ENCODE measurements at regions not wholly inside any gene's neighbourhood (a gene's known extent, or its start where the extent isn't known, plus 50 kb on each side); places are given as distances from the start of the nearest gene placed in this dataset.

GRCh38 chr3:186487819-186488218 is 56.4 kb downstream of the CRYGS start:
- no peak for DNase-seq

- DNase-seq = no peak
Observed at GRCh38 chr3:186487037-186487436, 57.1 kb downstream of the CRYGS start.

GRCh38 chr3:186483611-186484340 is 60.4 kb downstream of the CRYGS start:
- no peak for DNase-seq

- no peak for DNase-seq
Observed at GRCh38 chr3:186481526-186481925, 62.7 kb downstream of the CRYGS start.

- DNase-seq = no peak
Observed at GRCh38 chr3:186477876-186478275, 66.3 kb downstream of the CRYGS start.

- DNase-seq = no peak
Observed at GRCh38 chr3:186477033-186477432, 67.1 kb downstream of the CRYGS start.

GRCh38 chr3:186476541-186476940 is 67.6 kb downstream of the CRYGS start:
- DNase-seq = no peak

GRCh38 chr3:186476044-186476468 is 68.1 kb downstream of the CRYGS start:
- DNase-seq = no peak

GRCh38 chr3:186473166-186473565 is 71.0 kb downstream of the CRYGS start:
- no peak for DNase-seq

GRCh38 chr3:186472456-186473008 is 71.6 kb downstream of the CRYGS start:
- no peak for DNase-seq

GRCh38 chr3:186471771-186472170 is 72.4 kb downstream of the CRYGS start:
- no peak for DNase-seq

- no peak for DNase-seq
Observed at GRCh38 chr3:186469525-186469924, 74.7 kb downstream of the CRYGS start.

GRCh38 chr3:186467969-186468368 is 76.2 kb downstream of the CRYGS start:
- DNase-seq = no peak

- no peak for DNase-seq
Observed at GRCh38 chr3:186466391-186466974, 77.7 kb downstream of the CRYGS start.

- DNase-seq = no peak
Observed at GRCh38 chr3:186465508-186465907, 78.7 kb downstream of the CRYGS start.

- no peak for DNase-seq
Observed at GRCh38 chr3:186464424-186465093, 79.6 kb downstream of the CRYGS start.

GRCh38 chr3:186461141-186461540 is 83.0 kb downstream of the CRYGS start:
- DNase-seq = no peak

GRCh38 chr3:186459108-186459467 is 85.1 kb downstream of the CRYGS start:
- DNase-seq = no peak

GRCh38 chr3:186458306-186459107 is 85.7 kb downstream of the CRYGS start:
- DNase-seq = no peak

- no peak for DNase-seq
Observed at GRCh38 chr3:186457236-186457635, 86.9 kb downstream of the CRYGS start.

- no peak for DNase-seq
Observed at GRCh38 chr3:186456731-186457191, 87.4 kb downstream of the CRYGS start.

GRCh38 chr3:186454881-186455703 is 89.1 kb downstream of the CRYGS start:
- DNase-seq = no peak

All from NCI-H187 (cell line).